NCI-H1092 treated with DMSO at 0.1 percent for 48 hours (cell line): ENCODE measurements at regions not wholly inside any gene's neighbourhood (a gene's known extent, or its start where the extent isn't known, plus 50 kb on each side); places are given as distances from the start of the nearest gene placed in this dataset.

Experiments used
- DNase-seq: peaks from one replicate; lab custom pipeline; 2025; lab: John Stamatoyannopoulos, UW

- no peak for DNase-seq
Observed at GRCh38 chr10:110375121-110375520, 70.4 kb upstream of the SMNDC1 start.

GRCh38 chr10:110376021-110376766 is 71.5 kb upstream of the SMNDC1 start:
- DNase-seq = no peak

- DNase-seq = no peak
Observed at GRCh38 chr10:110376767-110377160, 72.0 kb upstream of the SMNDC1 start.

GRCh38 chr10:110378006-110378405 is 73.3 kb upstream of the SMNDC1 start:
- DNase-seq = no peak

- no peak for DNase-seq
Observed at GRCh38 chr10:110378533-110379108, 73.9 kb upstream of the SMNDC1 start.

GRCh38 chr10:110379831-110380230 is 75.1 kb upstream of the SMNDC1 start:
- DNase-seq = no peak

GRCh38 chr10:110380293-110380692 is 75.6 kb upstream of the SMNDC1 start:
- no peak for DNase-seq

- DNase-seq = no peak
Observed at GRCh38 chr10:110382695-110383094, 78.0 kb upstream of the SMNDC1 start.

GRCh38 chr10:110387617-110387982 is 82.9 kb upstream of the SMNDC1 start:
- DNase-seq = no peak

- no peak for DNase-seq
Observed at GRCh38 chr10:110387983-110388686, 83.4 kb upstream of the SMNDC1 start.

GRCh38 chr10:110388687-110389052 is 84.0 kb upstream of the SMNDC1 start:
- no peak for DNase-seq

- DNase-seq = no peak
Observed at GRCh38 chr10:110389255-110389654, 84.5 kb upstream of the SMNDC1 start.

GRCh38 chr10:110391541-110391940 is 86.8 kb upstream of the SMNDC1 start:
- no peak for DNase-seq

- peak; percentile 27 for DNase-seq
Observed at GRCh38 chr10:110392121-110392520, 87.4 kb upstream of the SMNDC1 start.

GRCh38 chr10:110392868-110393740 is 88.4 kb upstream of the SMNDC1 start:
- no peak for DNase-seq

- no peak for DNase-seq
Observed at GRCh38 chr10:110393866-110394265, 89.1 kb upstream of the SMNDC1 start.

- DNase-seq = no peak
Observed at GRCh38 chr10:110394296-110394695, 89.6 kb upstream of the SMNDC1 start.

GRCh38 chr10:110394898-110395297 is 90.2 kb upstream of the SMNDC1 start:
- no peak for DNase-seq

GRCh38 chr10:110395350-110396283 is 90.9 kb upstream of the SMNDC1 start:
- no peak for DNase-seq

- DNase-seq = no peak
Observed at GRCh38 chr10:110396284-110396651, 91.5 kb upstream of the SMNDC1 start.

GRCh38 chr10:110397856-110398255 is 93.1 kb upstream of the SMNDC1 start:
- DNase-seq = no peak
